K562 (cell line): ENCODE measurements at regions not wholly inside any gene's neighbourhood (a gene's known extent, or its start where the extent isn't known, plus 50 kb on each side); places are given as distances from the start of the nearest gene placed in this dataset.

ENCODE experiments used
- ADNP ChIP-seq: fragments of 200-800 bp; sonication (Bioruptor generic); IDR thresholded peaks from 2 replicates; pipeline ENCODE4 v1.6.1; 2016; ENCODE audit warnings: missing genetic modification characterization, missing compliant biosample characterization
- DPF2 ChIP-seq: fragments of 450-650 bp; IDR thresholded peaks from 2 replicates; pipeline ENCODE4 v1.6.1; 2016
- HIVEP1 ChIP-seq: fragments of 250-450 bp; sonication (Bioruptor Pico); IDR thresholded peaks from 2 replicates; pipeline ENCODE4 v1.4.0; 2020; ENCODE audit warnings: mild to moderate bottlenecking
- JUND ChIP-seq, 2 experiments: IDR thresholded peaks; 2 replicates in 1 of 2; 3 replicates in 1 of 2; pipeline ENCODE4 v1.6.1; 2011; ENCODE audit warnings: borderline replicate concordance in 2 of 2, low read depth in 2 of 2, low read length in 2 of 2, improper control_type of control experiment in 1 of 2, missing biosample characterization in 1 of 2, missing genetic modification characterization in 1 of 2, missing genetic modification reagents in 1 of 2
- KDM1A ChIP-seq, 2 experiments: fragments of 450-650 bp; IDR thresholded peaks; 2 replicates each; pipeline ENCODE4 v1.6.1; 2016; ENCODE audit warnings: mild to moderate bottlenecking in 2 of 2
- KLF16 ChIP-seq: IDR thresholded peaks from 2 replicates; pipeline ENCODE4 v1.6.1; 2016; ENCODE audit warnings: antibody characterized with exemption
- RBFOX2 ChIP-seq: fragments of 200-400 bp; formaldehyde crosslinking; IDR thresholded peaks from 2 replicates; pipeline ENCODE4 v1.6.1; 2017; ENCODE audit warnings: low read depth, mild to moderate bottlenecking, low read length, moderate library complexity
- ZBTB2 ChIP-seq: fragments of 450-650 bp; IDR thresholded peaks from 2 replicates; pipeline ENCODE4 v1.6.1; 2016; ENCODE audit warnings: antibody characterized with exemption
- ZNF609 ChIP-seq: sonication (generic); formaldehyde crosslinking; IDR thresholded peaks from 2 replicates; pipeline ENCODE4 v1.8.1; 2023; ENCODE audit warnings: missing genetic modification reagents, mild to moderate bottlenecking, borderline replicate concordance
- ZNF830 ChIP-seq: fragments of 250-450 bp; sonication (Bioruptor Pico); IDR thresholded peaks from 2 replicates; pipeline ENCODE4 v1.5.0; 2021; ENCODE audit warnings: mild to moderate bottlenecking

- no peak for TF ChIP-seq ZNF609 (CRISPR knock-in tag)
- no peak for TF ChIP-seq ADNP
- no peak for TF ChIP-seq KLF16
- peak; percentile 86 for TF ChIP-seq JUND (IDR thresholded peaks at IDR 0.05; ENCODE audit: borderline replicate concordance, low read depth, low read length)
- peak; percentile 89 for TF ChIP-seq JUND (tag; IDR thresholded peaks at IDR 0.05; ENCODE audit: borderline replicate concordance, low read depth, low read length)
- TF ChIP-seq KDM1A (IDR thresholded peaks at IDR 0.05), result no peak
- no peak for TF ChIP-seq ZNF830 (CRISPR knock-in tag)
- no peak for TF ChIP-seq ZBTB2
- no peak for TF ChIP-seq HIVEP1 (CRISPR knock-in tag)
- TF ChIP-seq RBFOX2, result no peak
- TF ChIP-seq DPF2, result 0 out of 2 replicates have a peak, but pooled peaks have one; percentile 30
These were observed 1494.7 kb upstream of the TMEM132C start (continued) for GRCh38 chr12:126772171-126772864.
